Stomach (tissue), 8 donors: ENCODE measurements at regions not wholly inside any gene's neighbourhood (a gene's known extent, or its start where the extent isn't known, plus 50 kb on each side); places are given as distances from the start of the nearest gene placed in this dataset.

ENCODE experiments used
- DNase-seq, 2 donors: peaks; one replicate each; pipeline versions ENCODE4 v3.0.0 to v3.0.0-alpha.2; 2013 to 2019
- H3K27ac ChIP-seq, 5 donors: fragments of 200-600 bp in 4 of 5; sonication (generic) in 4 of 5; one replicate each; pipeline ENCODE4 v1.5.1; 2013 to 2019; ENCODE audit warnings: mild to moderate bottlenecking in 1 of 5, moderate library complexity in 1 of 5
- H3K27me3 ChIP-seq, 3 donors: fragments of 200-600 bp; sonication (generic); one replicate each; pipeline ENCODE4 v1.5.1; 2017 to 2019; ENCODE audit warnings: mixed run types in 1 of 3
- H3K36me3 ChIP-seq, 4 donors: fragments of 200-600 bp; sonication (generic); 1 replicate in 3 of 4; 2 replicates in 1 of 4; pipeline ENCODE4 v1.5.1; 2016 to 2019
- H3K4me1 ChIP-seq, 4 donors: fragments of 200-600 bp; sonication (generic); one replicate each; pipeline ENCODE4 v1.5.1; 2016 to 2019
- H3K4me3 ChIP-seq, 4 donors: fragments of 200-600 bp; sonication (generic) in 3 of 4; one replicate each; pipeline ENCODE4 v1.5.1; 2016 to 2019; ENCODE audit warnings: mild to moderate bottlenecking in 1 of 4
- H3K9me3 ChIP-seq, 4 donors: fragments of 200-600 bp; sonication (generic); one replicate each; pipeline ENCODE4 v1.5.1; 2016 to 2019
- EP300 ChIP-seq: sonication (generic); formaldehyde crosslinking; IDR thresholded peaks from one replicate; pipeline ENCODE4 v1.6.1; 2017; ENCODE audit warnings: antibody characterized with exemption
- POLR2A ChIP-seq, 4 donors: fragments of 450-650 bp; IDR thresholded peaks; one replicate each; pipeline ENCODE4 v1.6.1; 2016; ENCODE audit warnings: antibody characterized with exemption in 4 of 4, control low read depth in 2 of 4, mild to moderate bottlenecking in 1 of 4, moderate library complexity in 1 of 4
- POLR2AphosphoS5 ChIP-seq, 3 donors: sonication (generic); formaldehyde crosslinking; IDR thresholded peaks; one replicate each; pipeline ENCODE4 v1.6.1; 2016; ENCODE audit warnings: antibody characterized with exemption in 3 of 3
- WGBS, 5 donors: extraction: QIAGEN DNeasy Blood & Tissue Kit in 3 of 5; methylation state at CpG; one replicate each; pipeline versions ENCODE4 v1.1.5 to v1.1.7; 2013 to 2018; 5-methylcytosine and 5-hydroxymethylcytosine counted together
- intact Hi-C: fragments of 100-400 bp; cut with DNase I; formaldehyde crosslinking; loops from one replicate; pipeline ENCODE4 v1.15.1; 2023; ENCODE audit warnings: low total_unique reads
- TF ChIP-seq, protein P1 (sequence below), 7 experiments: fragments of 450-650 bp in 4 of 7; fragments of 200-600 bp in 3 of 7; sonication (generic) in 3 of 7; IDR thresholded peaks; one replicate each; pipeline ENCODE4 v1.5.1; 2016 to 2019; ENCODE audit warnings: antibody characterized with exemption in 7 of 7, control low read depth in 2 of 7, mild to moderate bottlenecking in 1 of 7
- donor health status: healthy with polysubstance abuse.
- donor health status: Bipolar disorder and iron deficiency.
- donor health status: healthy.

GRCh38 chr6:66522864-66523263, 815.8 kb upstream of the EYS start:
- no peak for DNase-seq
- no peak overlapping the region for H3K27ac ChIP-seq
- TF ChIP-seq POLR2A (IDR thresholded peaks at IDR 0.05) = no peak
- no peak for TF ChIP-seq POLR2AphosphoS5 (IDR thresholded peaks at IDR 0.05)
- TF ChIP-seq EP300 = no peak
- TF ChIP-seq, protein P1, sequence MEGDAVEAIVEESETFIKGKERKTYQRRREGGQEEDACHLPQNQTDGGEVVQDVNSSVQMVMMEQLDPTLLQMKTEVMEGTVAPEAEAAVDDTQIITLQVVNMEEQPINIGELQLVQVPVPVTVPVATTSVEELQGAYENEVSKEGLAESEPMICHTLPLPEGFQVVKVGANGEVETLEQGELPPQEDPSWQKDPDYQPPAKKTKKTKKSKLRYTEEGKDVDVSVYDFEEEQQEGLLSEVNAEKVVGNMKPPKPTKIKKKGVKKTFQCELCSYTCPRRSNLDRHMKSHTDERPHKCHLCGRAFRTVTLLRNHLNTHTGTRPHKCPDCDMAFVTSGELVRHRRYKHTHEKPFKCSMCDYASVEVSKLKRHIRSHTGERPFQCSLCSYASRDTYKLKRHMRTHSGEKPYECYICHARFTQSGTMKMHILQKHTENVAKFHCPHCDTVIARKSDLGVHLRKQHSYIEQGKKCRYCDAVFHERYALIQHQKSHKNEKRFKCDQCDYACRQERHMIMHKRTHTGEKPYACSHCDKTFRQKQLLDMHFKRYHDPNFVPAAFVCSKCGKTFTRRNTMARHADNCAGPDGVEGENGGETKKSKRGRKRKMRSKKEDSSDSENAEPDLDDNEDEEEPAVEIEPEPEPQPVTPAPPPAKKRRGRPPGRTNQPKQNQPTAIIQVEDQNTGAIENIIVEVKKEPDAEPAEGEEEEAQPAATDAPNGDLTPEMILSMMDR (IDR thresholded peaks at IDR 0.05) = no peak
- no peaks in the 10 kb centered on the region for H3K36me3 ChIP-seq
- intact Hi-C loops = no loop called here
- peaks cover 0 to 4% (median 0%) of the 10 kb centered on the region in 4 donors for H3K9me3 ChIP-seq
- H3K27me3 ChIP-seq = no peaks in the 10 kb centered on the region
- 63 to 92% (median 77%) methylated on average over 2 of the region's 2 CpGs for WGBS, 5 donors
- H3K4me1 ChIP-seq = no peaks in the 10 kb centered on the region
- no peak overlapping the region for H3K4me3 ChIP-seq

DNA sequence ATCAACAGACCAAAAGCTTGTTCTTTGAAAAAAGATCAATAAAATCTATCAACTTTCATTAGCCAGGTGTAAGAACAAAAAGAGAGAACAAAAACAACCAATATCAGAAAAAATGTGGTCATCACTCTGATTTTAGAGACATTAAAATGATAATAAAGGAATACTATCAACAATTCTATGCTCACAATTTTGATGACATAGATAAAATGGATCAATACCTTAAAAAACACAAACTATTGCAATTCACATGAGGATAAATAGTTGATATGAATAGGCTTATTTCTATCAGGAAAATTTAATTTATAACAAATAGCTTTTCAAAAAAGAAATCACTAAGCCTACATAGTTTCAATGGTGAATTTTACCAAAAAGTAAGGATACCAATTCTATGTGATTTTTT, 809.4 kb upstream of the EYS start:
- no peak overlapping the region for H3K27ac ChIP-seq
- intact Hi-C loops = no loop called here
- no peaks in the 10 kb centered on the region for H3K4me1 ChIP-seq
- no peaks in the 10 kb centered on the region for H3K27me3 ChIP-seq
- no peaks in the 10 kb centered on the region for H3K9me3 ChIP-seq
- no peak overlapping the region for H3K4me3 ChIP-seq
- DNase-seq = no peak
- TF ChIP-seq, protein P1 (IDR thresholded peaks at IDR 0.05) = no peak
- TF ChIP-seq POLR2A (IDR thresholded peaks at IDR 0.05) (no peak), EP300 (no peak), POLR2AphosphoS5 (IDR thresholded peaks at IDR 0.05) (no peak)
- H3K36me3 ChIP-seq = no peaks in the 10 kb centered on the region

GRCh38 chr6:66508433-66508832, 801.4 kb upstream of the EYS start:
- H3K4me3 ChIP-seq = no peak overlapping the region
- no peak for DNase-seq
- no peaks in the 10 kb centered on the region for H3K36me3 ChIP-seq
- 48 to 64% (median 59%) methylated on average over 3 of the region's 3 CpGs for WGBS, 5 donors
- H3K27ac ChIP-seq = no peak overlapping the region
- H3K4me1 ChIP-seq = no peaks in the 10 kb centered on the region
- peaks cover 0 to 5% (median 0%) of the 10 kb centered on the region in 4 donors for H3K9me3 ChIP-seq
- H3K27me3 ChIP-seq = no peaks in the 10 kb centered on the region
- intact Hi-C loops = no loop called here
- TF ChIP-seq EP300 (no peak), POLR2A (IDR thresholded peaks at IDR 0.05) (no peak), POLR2AphosphoS5 (IDR thresholded peaks at IDR 0.05) (no peak)
- TF ChIP-seq, protein P1 (IDR thresholded peaks at IDR 0.05) = no peak

DNA sequence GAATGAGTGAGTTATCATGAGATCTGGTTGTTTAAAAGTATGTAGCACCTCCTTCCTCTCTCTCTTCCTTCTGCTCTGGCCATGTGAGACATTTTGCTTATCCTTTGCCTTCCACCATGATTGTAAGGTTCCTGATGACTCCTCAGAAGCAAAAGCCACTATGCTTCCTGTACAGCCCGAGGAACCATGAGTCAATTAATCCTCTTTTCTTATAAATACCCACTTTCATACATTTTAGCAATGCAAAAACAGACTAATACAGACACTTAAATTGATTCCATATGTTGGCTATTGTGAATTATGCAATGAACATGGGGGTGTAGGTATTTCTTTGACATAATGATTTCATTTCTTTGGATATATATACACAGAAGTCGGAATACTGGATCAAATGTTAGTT, 792.8 kb upstream of the EYS start:
- H3K36me3 ChIP-seq = no peaks in the 10 kb centered on the region
- intact Hi-C loops = no loop called here
- H3K27ac ChIP-seq = no peak overlapping the region
- peaks cover 0 to 5% (median 0%) of the 10 kb centered on the region in 4 donors for H3K9me3 ChIP-seq
- no peak for TF ChIP-seq POLR2AphosphoS5 (IDR thresholded peaks at IDR 0.05)
- TF ChIP-seq EP300 = no peak
- TF ChIP-seq, protein P1 (IDR thresholded peaks at IDR 0.05) = no peak
- no peak for TF ChIP-seq POLR2A (IDR thresholded peaks at IDR 0.05)
- no peaks in the 10 kb centered on the region for H3K27me3 ChIP-seq
- no peak overlapping the region for H3K4me3 ChIP-seq
- WGBS, 5 donors = 75 to 90% (median 84%) methylated on average over 2 of the region's 2 CpGs
- DNase-seq = no peak
- H3K4me1 ChIP-seq = no peaks in the 10 kb centered on the region
